Fibroblast of skin of right biceps (primary cell): ENCODE measurements at regions not wholly inside any gene's neighbourhood (a gene's known extent, or its start where the extent isn't known, plus 50 kb on each side); places are given as distances from the start of the nearest gene placed in this dataset.
A peak's percentile ranks its signal among the peaks of the same experiment; 100 is the strongest.

Experiments used
- DNase-seq: peaks from one replicate; pipeline ENCODE4 v3.0.0-alpha.2; 2013

DNA sequence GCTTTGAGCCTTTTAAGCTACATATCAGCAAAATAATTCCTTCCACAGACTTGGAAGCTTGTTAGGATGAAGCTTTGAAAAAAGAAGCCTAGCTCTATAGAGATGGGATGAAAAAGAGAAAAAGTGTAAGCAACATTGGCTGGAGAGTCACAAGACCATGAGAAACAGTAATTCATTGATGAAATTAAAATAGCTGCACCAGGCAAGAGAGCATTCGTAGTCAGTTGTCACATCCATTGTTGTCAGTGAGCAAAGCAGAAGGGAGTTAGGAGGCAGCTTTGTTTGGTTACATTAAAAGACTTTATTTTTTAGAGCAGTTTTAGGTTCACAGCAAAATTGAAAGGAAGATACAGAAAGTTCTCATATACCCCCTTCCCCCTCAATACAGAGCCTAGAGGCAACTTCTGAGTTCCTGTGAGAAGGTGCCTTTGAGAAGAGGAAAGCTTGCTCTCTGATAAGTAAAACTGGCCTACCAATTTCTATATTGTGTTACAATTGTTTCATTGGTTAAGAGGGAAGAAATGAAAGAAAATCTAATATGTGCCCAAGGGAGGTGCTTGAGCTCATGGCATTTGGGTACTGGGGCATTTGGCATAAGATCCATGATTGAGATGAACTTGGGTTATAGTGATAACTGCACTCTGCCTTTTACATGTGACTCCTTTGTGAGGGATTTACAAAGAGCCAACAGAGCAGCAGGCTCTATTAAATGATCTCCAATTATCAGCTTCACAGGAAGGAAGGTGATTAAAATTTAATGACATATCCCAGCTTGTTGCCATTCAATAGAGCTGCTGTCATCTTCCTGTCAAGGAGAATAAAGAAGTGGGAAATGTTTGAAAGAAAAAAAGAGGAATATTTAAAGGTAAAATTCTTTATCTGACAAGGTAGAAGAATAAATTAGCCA lies 361.3 kb upstream of the TMTC1 start:
- no peak for DNase-seq

DNA sequence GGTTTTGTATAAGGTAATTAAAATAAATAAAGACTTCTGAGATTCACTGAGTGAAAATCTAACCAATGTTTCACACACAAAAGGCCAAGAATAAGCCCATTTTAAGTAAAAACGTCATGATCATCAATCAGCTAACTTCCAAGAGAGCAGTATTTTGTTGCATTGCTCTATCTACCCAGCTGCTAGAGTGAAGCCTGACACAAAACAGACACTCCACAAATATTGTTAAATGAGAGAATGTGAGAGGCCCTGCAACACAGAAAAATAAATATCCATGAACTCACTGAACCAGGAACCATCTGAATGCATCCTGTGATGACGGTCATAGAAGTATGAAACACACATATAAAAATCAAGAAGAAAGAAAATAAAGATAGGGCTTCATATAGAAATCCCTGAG lies 358.6 kb upstream of the TMTC1 start:
- DNase-seq, result no peak

DNA sequence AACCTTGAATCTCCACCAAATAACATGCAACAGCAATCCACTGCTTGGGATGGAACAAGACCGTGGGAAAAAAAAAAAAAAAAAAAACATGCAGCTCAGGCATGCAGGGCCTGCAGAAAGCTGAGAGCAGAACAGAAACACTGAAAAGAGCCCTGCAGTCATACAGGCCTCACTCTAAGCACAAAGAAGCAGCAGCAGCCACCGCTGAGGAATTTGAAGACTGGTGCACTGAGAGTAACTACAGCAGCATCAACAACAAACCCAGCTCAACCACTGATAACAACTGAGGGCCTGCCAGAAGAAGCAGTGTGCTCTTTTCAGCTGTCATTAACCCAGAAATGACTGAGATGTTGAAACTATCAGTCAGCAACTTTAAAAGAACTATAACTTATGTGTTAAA lies 354.7 kb upstream of the TMTC1 start:
- peak; percentile 17 for DNase-seq

DNA sequence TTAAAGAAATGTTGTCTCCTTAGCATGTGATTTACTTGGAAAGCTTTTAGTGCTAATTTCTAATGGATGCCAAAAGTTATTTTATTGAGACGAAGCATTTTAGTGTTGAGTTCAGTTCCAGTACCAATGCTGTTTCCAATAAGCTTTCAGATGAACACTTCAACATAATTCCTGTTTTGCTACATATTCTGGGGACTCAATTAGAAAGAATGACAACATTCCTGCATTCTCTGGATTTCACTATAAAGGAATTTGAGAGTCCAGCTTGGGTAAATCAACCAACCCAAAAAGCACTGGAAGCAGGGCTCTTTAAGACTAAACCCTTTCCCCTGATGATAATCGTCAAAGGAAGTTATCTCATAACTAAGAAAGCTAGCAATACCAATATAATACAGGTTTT lies 353.0 kb upstream of the TMTC1 start:
- DNase-seq, result peak; percentile 38

DNA sequence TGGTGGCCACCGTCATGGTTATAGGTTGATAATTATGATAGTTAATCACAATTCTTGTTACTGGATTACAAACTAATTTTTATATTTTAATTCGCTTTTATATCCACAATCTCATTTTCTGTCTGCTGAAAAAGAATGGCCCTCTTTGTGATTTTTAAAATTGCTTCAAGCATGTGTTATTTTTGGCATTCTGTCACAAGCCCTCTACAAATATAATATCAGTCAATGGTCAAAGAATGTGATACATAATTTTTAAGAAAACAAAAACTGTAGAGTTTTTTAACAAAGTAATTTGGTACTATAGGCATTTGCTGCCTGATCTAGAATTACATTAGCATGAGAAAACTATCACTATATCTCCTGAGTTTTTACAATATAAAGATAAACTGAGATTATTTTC lies 352.0 kb upstream of the TMTC1 start:
- peak; percentile 11 for DNase-seq

DNA sequence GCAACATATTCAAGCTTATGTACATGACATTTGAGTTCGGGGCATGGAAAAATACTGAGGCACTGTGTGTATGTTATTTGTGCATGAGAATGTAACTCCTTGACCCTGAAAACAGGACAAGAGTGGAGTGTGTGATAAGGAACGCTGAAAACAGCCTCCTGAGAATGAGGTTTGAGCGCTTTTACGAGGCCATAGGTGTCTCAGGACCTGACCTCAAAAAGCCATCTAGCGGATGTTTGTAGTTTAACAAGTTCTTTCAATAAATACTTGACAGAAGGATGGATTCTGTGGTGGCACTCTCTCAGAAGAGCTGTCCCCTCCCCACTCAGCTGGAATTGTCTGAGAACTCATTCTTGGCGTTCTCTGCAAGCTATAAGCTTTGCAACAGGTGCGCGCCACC lies 350.5 kb upstream of the TMTC1 start:
- DNase-seq, result no peak

DNA sequence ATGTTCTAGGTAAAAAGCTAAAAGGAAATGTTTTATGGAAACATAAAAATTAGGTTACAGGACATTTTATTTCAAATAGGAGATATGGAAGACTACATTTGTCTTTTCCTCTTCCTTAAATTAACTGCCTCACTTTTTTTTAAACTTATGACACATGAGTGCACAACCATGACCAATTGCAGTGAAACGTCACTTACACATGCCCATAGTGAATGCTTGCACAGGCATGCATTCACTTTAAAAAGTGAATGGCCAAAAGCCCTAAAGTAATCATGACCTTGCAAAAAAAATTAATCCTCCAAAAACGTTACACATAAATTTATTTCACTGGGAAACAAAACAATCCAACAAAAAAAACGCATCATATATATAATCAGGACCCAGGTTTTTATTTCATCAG lies 343.2 kb upstream of the TMTC1 start:
- no peak for DNase-seq

DNA sequence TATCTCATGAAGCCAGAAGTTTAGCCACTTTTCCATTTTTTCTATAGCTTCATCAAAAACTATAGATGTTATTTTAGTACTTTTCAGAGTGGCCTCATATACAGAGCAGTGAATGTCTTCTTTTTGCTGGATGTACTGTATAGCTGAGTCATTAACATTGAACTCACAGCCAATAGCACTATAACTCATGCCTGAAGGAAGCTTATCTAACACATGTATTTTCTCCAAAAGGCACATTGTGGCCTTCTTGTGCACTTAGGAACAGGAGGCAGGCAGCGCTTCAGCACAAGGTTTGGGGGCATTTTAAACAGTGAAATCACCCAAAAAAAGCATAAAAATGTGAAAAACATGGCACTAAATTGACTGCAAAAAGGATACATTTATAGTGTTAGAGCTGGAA lies 336.8 kb upstream of the TMTC1 start:
- no peak for DNase-seq

DNA sequence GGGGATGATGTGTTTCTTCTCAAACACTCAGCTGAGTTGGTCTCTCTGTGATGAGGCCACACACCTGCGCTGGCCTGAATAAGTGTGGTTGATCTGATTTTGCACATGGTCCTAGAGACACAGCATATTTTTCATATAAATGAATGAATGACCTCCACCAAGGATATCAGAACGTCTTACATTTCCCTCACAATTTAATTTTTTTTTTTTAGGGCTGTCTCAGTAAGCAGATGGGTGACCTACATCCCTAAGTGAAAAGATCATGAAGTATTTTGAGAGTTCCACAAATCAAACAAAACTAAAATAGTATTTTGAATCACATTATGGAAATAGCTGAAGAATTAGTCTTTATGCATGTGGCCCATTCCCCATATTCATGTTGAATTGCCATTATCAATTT lies 333.7 kb upstream of the TMTC1 start:
- DNase-seq, result no peak

DNA sequence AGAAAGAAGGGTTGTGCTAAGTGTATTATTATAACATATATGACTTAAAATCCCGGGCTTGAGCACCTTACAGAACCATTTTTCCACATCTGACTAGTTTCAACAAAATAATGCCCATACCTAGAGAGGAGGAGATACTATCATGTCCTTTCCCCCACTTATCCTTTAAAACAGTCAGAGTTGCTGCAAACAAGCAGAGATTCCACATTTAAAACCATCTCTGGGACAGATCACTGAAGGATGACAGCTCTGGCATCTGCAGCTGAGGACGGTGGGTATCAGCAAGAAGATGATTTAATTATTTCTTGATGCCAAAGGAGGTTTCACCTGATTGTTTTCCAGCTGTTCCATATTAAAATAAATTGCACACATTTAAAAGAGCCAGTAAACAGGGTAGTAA lies 328.0 kb upstream of the TMTC1 start:
- no peak for DNase-seq

DNA sequence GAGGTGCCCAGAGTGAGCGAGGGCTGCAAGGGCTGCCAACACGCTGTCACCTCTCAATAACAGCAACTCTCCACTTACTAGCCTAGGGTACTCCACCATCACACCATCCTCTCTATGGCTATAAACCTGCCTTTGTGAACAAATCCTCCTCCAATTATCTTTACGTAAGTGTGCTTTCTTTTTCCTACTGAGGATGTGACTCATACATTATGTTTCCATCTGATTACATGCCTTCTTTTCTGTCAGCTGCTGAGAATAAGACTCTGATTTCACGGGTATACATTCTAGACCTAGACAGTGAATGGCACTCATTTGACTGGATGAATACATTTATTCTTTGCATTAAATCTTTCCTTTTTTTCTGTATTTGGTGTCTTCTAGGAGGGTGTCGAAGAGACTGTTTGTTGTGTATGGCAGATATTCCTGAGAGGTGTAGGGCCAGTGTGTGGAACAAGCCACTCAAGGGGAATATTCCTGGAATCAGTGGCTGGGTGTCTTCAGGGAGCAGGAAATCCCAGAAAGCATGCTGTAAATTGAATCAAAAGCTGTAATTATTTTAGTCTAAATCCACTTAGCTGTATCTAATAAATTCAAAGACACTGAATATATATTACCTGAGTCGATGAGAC lies 327.3 kb upstream of the TMTC1 start:
- peak; percentile 66 for DNase-seq

DNA sequence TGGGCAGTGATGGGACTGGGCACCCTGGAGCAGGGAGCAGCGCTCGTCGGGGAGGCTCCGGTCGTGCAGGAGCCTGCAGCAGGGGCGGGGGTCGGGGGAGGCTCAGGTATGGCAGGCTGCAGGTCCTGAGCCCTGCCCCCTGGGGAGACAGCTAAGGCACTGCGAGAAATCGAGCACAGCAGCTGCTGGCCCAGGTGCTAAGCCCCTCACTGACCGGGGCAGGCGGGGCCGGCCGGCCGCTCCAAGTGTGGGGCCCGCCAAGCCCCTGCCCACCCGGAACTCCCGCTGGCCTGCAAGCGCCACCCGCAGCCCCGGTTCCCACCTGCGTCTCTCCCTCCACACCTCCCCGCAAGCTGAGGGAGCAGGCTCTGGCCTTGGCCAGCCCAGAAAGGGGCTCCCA lies 326.8 kb upstream of the TMTC1 start:
- DNase-seq, result no peak

DNA sequence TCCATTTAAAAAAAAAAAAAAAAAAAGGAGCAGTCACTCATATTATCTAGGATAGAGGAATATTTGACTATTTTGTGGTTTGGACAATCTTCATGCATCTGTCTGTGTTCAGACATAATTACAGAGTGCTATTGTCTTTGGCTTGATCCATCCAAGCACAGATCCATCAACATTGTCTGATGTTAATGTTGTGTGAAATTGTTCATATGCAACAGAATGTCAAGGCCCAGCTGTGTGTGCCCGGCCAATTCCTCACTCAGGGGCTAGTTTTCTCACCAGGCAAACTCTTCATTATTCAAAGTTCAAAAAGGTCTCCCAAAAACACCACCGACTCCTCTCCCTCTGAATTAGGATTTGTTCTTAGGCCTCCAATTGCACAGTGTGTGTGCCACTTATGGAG lies 324.9 kb upstream of the TMTC1 start:
- no peak for DNase-seq

DNA sequence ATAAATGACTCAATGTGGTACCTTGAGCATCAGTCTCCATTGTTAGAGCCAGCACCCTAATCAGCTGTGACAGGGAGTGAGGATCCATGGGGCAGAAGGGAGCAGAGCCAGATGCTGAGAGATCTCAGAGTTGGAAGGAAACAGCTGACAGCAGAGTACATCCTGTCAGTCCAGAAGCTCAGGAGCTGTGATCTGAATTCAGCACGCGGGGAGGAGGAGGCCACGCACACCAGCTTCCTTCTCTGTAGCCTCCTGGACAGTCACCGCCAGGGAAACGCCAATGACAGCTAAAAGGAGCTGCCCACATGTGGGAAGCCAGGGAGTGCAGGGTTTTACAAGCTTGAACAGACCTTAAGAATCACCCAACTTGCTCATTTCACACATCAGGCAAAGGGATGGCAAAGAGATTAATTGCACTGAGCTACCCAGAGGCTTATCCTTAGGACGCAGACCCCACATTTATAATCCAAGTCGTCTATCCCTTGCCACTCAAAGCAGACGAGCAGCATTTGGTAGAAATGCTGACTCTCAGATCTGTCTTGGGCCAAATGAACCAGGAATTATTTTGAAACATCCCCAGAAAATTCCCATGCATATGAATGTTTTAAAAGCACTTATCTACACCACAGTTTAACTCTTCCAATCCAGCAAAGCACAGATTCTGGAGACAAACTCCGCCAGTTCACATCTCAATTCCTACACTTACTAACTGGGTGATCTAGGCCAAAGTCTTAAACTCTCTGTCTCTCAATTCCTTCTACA lies 322.6 kb upstream of the TMTC1 start:
- DNase-seq, result no peak

DNA sequence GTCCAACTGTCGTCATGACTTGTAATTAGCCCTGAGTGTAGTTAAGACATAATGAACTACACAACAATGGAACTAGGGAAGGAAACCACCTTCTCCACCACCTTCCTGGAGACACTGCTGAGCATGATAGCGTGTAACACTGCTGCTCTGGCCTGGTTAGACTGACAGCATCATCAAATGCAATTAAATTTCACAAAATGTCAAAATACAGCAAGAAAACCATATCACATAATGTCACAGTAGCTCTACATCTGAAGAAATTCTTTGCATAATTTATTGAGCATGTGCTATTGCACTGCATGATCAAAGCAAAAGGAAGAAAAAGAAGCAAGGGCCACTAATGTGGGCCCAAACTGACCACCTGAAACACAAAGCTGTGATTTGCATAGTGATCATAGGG lies 321.8 kb upstream of the TMTC1 start:
- no peak for DNase-seq

DNA sequence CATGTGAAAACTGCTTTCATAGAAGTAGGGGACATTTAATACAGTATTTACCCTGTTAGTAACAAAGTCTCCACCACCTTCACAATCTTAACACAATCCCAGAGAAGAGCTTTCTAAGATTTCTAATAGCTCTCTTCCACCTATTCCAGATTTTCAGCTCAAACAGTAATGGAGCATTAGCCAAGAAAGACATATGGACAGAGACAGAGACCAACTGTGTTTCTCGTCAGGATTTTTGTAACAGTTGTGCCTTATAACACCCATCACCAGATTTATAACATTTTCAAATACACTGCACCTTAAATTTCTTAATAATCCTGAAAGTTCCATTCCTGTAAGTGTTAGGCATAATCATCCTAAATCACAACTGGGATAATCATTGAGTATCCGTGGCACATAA lies 321.2 kb upstream of the TMTC1 start:
- no peak for DNase-seq

DNA sequence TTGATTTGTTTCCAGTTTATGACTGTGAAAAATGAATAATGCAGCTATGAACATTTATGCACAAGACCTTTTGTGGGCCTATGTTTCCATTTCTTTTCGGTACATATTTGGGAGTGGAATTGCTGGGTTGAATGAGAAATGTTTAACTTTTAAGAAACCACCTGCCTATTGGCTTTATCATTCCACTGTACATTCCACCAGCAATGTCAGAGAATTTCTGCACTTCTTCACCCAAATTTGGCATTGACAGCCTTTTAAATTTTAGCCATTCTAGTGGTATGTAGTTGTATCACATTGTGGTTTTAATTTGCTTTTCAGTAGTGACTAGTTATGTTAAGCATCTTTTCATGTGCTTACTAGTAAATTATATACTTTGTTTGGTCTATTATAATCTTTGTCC lies 317.0 kb upstream of the TMTC1 start:
- DNase-seq, result peak; percentile 49

DNA sequence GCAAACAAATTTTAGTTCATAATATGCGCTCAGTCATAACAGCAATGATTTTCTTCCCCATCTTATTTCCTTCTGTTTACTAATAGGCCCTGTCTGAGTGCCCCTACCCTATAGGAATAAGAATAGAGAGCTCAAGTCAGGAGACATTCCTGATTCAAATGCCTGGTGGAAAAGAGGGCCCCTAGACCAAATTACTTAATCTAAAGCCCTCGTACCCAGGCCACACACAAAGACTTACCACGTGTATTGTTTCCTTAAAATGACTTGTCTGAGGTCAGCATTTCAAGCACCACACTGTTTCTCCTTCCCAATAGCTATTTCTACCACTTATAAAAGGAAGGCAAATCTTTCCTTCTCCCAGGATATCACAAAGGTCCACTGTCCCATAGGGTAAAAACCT lies 314.9 kb upstream of the TMTC1 start:
- no peak for DNase-seq

DNA sequence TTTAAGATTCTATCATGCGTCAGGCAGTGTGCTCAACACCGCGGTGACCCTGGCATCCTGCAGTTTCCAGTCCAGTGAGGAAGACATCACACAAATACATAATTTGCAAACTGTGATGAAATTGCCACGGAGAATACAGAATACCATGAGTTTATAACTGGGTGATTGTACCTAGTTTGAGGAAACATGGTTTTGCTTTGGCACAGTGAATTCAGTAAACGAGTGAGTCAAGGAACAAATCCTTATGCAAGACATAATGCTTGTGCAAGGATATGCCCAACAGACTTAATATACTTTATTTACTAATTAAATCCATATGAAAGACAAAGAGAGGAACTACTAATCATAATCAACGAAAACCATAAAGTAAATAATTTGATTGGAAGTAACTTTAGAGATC lies 311.8 kb upstream of the TMTC1 start:
- no peak for DNase-seq

DNA sequence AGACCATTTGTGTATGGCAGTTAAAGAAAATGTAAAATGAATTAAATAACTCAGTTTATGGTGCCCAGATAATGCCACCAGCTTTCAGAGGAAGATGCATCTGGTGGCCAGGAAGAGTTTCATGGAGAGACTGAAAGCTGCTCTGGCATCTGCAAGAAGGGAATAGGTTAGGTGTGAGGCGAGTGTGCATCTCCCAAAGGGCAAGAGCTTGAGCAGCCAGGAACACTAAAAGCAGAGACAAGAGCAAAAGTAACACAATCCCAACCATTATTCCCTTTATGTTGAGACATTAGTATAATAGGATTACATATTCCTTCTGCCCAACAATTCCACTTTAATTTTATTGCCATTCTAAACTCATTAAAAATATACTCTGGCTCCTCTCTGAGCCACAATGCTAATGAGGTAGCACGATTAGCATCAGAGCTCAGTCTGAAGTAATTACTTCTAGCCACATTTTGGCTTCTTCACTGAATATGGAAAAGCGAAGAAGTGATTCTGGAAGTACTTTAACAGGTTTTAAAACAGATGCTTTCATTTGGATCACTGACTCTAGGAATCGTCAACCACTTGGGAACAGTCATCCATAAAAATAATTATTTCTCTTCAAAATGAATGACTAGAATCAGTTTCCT lies 309.4 kb upstream of the TMTC1 start:
- no peak for DNase-seq

DNA sequence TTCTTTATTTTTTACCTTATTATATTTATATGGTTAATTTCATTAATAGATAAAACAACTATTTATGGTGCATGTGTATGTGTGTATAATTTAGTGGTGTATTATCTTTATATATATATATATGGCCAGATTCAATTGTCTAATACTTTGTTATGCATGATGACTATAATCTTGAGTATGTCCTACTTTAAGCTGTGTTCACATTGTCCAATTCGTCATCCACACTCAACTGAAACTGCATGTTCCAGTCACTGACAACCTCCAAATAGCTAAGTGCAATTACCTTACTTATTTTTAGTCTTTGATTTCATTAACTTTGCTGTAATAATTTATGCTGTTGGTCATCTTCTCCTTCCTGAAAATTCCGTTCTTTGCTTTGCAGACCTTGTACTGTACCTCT lies 306.5 kb upstream of the TMTC1 start:
- DNase-seq, result no peak

DNA sequence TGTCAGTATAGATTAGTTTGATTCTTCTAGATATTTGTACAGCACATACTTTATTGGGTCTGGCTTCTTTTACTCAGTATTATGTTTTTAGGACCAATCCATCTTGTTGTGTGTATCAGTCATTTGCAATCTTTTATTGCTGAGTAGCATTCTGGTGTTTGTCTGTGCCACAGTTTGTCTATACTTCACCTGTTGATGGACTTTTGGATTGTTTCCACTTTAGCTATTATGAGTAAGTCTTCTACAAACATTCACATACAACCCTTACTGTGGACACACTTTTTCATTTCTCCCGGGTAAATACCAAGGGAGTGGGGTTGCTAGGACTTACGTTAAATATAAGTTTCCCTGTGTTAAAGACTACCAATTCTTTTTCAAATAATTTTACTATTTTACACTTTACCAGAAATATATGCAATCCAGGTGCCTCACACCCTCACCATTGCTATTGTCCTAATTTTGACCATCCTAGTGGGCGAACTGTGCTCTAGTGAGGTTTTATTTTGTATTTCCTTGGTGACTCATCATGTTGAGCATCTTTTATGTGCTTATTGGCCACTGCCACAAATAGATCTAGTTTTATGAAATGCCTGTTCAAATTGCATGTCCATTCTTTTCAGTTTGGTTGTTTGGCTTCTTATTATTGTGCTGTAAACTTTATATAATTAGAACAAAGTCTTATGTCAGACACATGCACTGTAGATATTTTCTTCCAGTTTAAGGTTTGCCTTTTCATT lies 304.7 kb upstream of the TMTC1 start:
- no peak for DNase-seq

DNA sequence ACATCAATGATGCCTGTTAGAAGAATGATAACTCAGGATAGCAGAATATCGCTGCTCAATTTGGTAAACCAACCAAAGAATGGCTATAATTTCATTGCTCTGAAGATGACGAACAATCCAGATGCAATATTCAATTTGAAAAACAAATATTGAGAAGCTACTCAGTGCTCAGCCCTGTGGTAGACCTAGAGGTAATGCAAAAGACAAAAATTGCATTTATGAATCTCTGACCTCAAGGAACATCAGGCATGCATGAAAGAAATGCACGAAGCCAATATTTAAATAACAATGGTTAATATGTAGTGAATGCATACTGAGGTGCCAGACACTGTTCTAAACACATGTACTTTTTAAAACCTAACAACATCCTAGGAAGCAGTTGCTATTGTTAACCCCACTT lies 298.6 kb upstream of the TMTC1 start:
- no peak for DNase-seq
